Neuronal stem cell (in vitro differentiated cells): ENCODE measurements at regions not wholly inside any gene's neighbourhood (a gene's known extent, or its start where the extent isn't known, plus 50 kb on each side); places are given as distances from the start of the nearest gene placed in this dataset.

Experiments
- DNase-seq: peaks from one replicate; pipeline ENCODE4 v3.0.0-alpha.2; 2013; ENCODE audit warnings: low spot score
- H2AFZ ChIP-seq: one replicate; pipeline ENCODE4 v1.6.1; 2013; ENCODE audit warnings: mild to moderate bottlenecking, low read length, inconsistent platforms
- H2AK5ac ChIP-seq: 2 replicates; pipeline ENCODE4 v1.6.1; 2013; ENCODE audit warnings: low read depth, mild to moderate bottlenecking, inconsistent platforms, low read length, moderate library complexity, mixed read lengths
- H2BK120ac ChIP-seq: 2 replicates; pipeline ENCODE4 v1.6.1; 2013; ENCODE audit warnings: low read depth, mild to moderate bottlenecking, inconsistent platforms, low read length, moderate library complexity, mixed read lengths
- H2BK12ac ChIP-seq: one replicate; pipeline ENCODE4 v1.6.1; 2013; ENCODE audit warnings: low read length, inconsistent platforms
- H2BK15ac ChIP-seq: 2 replicates; pipeline ENCODE4 v1.6.1; 2013; ENCODE audit warnings: mild to moderate bottlenecking, low read length, inconsistent platforms, mixed read lengths
- H2BK5ac ChIP-seq: one replicate; pipeline ENCODE4 v1.6.1; 2013; ENCODE audit warnings: inconsistent platforms, mild to moderate bottlenecking, low read length, moderate library complexity
- H3K14ac ChIP-seq: one replicate; pipeline ENCODE4 v1.6.1; 2013; ENCODE audit warnings: low read length, inconsistent platforms
- H3K18ac ChIP-seq: 2 replicates; pipeline ENCODE4 v1.6.1; 2013; ENCODE audit warnings: low read length, inconsistent platforms
- H3K23ac ChIP-seq: 2 replicates; pipeline ENCODE4 v1.6.1; 2013; ENCODE audit warnings: low read depth, mild to moderate bottlenecking, mixed read lengths, low read length, inconsistent platforms; ENCODE audit not compliant: poor library complexity
- H3K27ac ChIP-seq: replicated peaks from 3 replicates; pipeline ENCODE4 v1.5.1; 2013; ENCODE audit warnings: low read length, inconsistent platforms
- H3K27me3 ChIP-seq, 3 experiments: 2 replicates each; pipeline ENCODE4 v1.6.1; 2013; ENCODE audit warnings: low read length in 3 of 3, mild to moderate bottlenecking in 2 of 3, inconsistent platforms in 1 of 3, low read depth in 1 of 3, mixed read lengths in 1 of 3, moderate library complexity in 1 of 3; ENCODE audit not compliant: control insufficient read depth in 3 of 3, insufficient read depth in 3 of 3
- H3K36me3 ChIP-seq, 2 donors: replicated peaks in 1 of 2; 2 replicates each; pipeline ENCODE4 v1.6.1; 2013; ENCODE audit warnings: low read length in 2 of 2; ENCODE audit not compliant: control insufficient read depth in 2 of 2, insufficient read depth in 2 of 2
- H3K4ac ChIP-seq: 2 replicates; pipeline ENCODE4 v1.6.1; 2013; ENCODE audit warnings: inconsistent platforms, mild to moderate bottlenecking, low read length, moderate library complexity
- H3K4me1 ChIP-seq, 2 donors: 1 replicate in 1 of 2; 2 replicates in 1 of 2; pipeline ENCODE4 v1.6.1; 2013; ENCODE audit warnings: low read length in 2 of 2, low read depth in 1 of 2; ENCODE audit not compliant: control insufficient read depth in 2 of 2, insufficient read depth in 1 of 2
- H3K4me2 ChIP-seq: one replicate; pipeline ENCODE4 v1.6.1; 2013; ENCODE audit warnings: mild to moderate bottlenecking, low read length, inconsistent platforms; ENCODE audit not compliant: insufficient read depth, poor library complexity, severe bottlenecking
- H3K4me3 ChIP-seq, 2 donors: 2 replicates each; pipeline ENCODE4 v1.5.1; 2013; ENCODE audit warnings: low read length in 2 of 2, mild to moderate bottlenecking in 2 of 2, inconsistent platforms in 1 of 2, moderate library complexity in 1 of 2
- H3K79me1 ChIP-seq: one replicate; pipeline ENCODE4 v1.6.1; 2013; ENCODE audit warnings: low read depth, mild to moderate bottlenecking, inconsistent platforms, low read length, moderate library complexity
- H3K9ac ChIP-seq: one replicate; pipeline ENCODE4 v1.6.1; 2013; ENCODE audit warnings: mild to moderate bottlenecking, low read depth, low read length, inconsistent platforms; ENCODE audit not compliant: poor library complexity
- H3K9me3 ChIP-seq, 2 donors: replicated peaks in 1 of 2; 2 replicates each; pipeline versions ENCODE3 to v1.6.1; 2013; ENCODE audit warnings: low read length in 2 of 2, mild to moderate bottlenecking in 2 of 2, inconsistent platforms in 1 of 2, low read depth in 1 of 2, mixed read lengths in 1 of 2, moderate library complexity in 1 of 2; ENCODE audit not compliant: control insufficient read depth in 2 of 2, insufficient read depth in 1 of 2
- H4K8ac ChIP-seq: one replicate; pipeline ENCODE4 v1.6.1; 2013; ENCODE audit warnings: low read depth, mild to moderate bottlenecking, inconsistent platforms, low read length, moderate library complexity
- H4K91ac ChIP-seq: one replicate; pipeline ENCODE4 v1.6.1; 2013; ENCODE audit warnings: low read length, low read depth, mild to moderate bottlenecking, inconsistent platforms; ENCODE audit not compliant: poor library complexity
- WGBS, 2 donors: extraction: QIAGEN DNeasy Blood & Tissue Kit; methylation state at CpG; one replicate each; pipeline ENCODE4 v1.1.7; 2013; ENCODE audit warnings: missing lambda C conversion rate in 2 of 2, mixed read lengths in 1 of 2; ENCODE audit not compliant: insufficient read length in 2 of 2, insufficient replicate concordance in 1 of 2; ENCODE audit errors: extremely low coverage in 2 of 2; 5-methylcytosine and 5-hydroxymethylcytosine counted together

DNA sequence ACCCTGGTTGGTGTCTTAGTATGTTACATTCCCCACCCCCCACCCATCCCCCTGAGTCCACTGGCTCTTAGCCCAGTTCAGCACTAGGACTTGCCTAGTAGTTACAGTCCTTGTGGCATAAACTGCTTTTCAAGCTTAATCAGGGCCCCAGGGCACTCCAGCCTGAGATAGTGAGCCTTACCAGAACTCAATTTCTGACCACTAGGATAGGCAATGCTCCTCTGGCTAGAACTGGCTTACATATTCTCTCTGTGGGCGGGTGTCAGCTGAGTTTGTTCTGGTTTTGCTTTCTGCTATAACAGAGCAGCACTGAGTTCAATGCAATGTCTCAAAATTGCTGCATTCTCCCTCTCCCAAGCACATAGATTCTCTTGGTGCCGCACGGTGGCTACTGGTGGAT is 391.4 kb upstream of the DIPK2B start:
- H4K91ac ChIP-seq, result no peak overlapping the region
- H2BK15ac ChIP-seq, result no peak overlapping the region
- H3K4me2 ChIP-seq, result no peak overlapping the region
- no peaks in the 10 kb centered on the region for H3K36me3 ChIP-seq
- H3K27ac ChIP-seq, result no peak overlapping the region
- H3K79me1 ChIP-seq, result no peaks in the 10 kb centered on the region
- H3K4me1 ChIP-seq, result no peaks in the 10 kb centered on the region
- H2AK5ac ChIP-seq, result no peak overlapping the region
- no peak for DNase-seq
- H3K9me3 ChIP-seq, result no peaks in the 10 kb centered on the region
- no peak overlapping the region for H3K9ac ChIP-seq
- H2BK5ac ChIP-seq, result no peak overlapping the region
- H3K18ac ChIP-seq, result no peak overlapping the region
- no CpG with 5 or more reads among the region's 3 CpGs for WGBS, 2 donors
- no peak overlapping the region for H3K23ac ChIP-seq
- no peak overlapping the region for H3K4me3 ChIP-seq
- H2AFZ ChIP-seq, result no peak overlapping the region
- H3K14ac ChIP-seq, result no peak overlapping the region
- peaks cover 0 to 2% (median 0%) of the 10 kb centered on the region in 3 experiments for H3K27me3 ChIP-seq
- no peak overlapping the region for H3K4ac ChIP-seq
- H2BK12ac ChIP-seq, result no peak overlapping the region
- H2BK120ac ChIP-seq, result no peak overlapping the region
- no peak overlapping the region for H4K8ac ChIP-seq

DNA sequence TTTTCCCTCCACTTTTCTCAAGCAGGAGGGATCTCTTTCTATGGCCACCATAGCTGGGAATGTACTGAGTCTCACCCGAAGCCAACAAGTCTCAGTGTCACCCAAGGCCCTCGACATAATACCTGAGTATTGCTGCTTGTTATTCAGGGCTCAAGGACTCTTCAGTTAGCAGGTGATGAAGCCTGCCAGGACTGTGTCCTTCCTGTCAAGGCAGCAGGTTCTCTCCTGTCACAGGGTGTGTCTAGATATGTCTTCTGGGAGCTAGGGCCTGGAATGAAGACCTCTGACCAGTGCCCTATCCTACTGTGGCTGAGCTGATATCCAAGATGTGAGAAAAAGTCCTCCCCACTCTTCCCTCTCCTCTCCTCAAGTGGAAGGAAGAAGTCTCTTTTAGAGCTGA is 391.0 kb upstream of the DIPK2B start:
- H3K4ac ChIP-seq, result no peak overlapping the region
- H3K18ac ChIP-seq, result no peak overlapping the region
- no peak overlapping the region for H2BK12ac ChIP-seq
- no peak overlapping the region for H4K8ac ChIP-seq
- no peak overlapping the region for H3K27ac ChIP-seq
- H2BK120ac ChIP-seq, result no peak overlapping the region
- no CpG with 5 or more reads among the region's 2 CpGs for WGBS, 2 donors
- H3K14ac ChIP-seq, result no peak overlapping the region
- no peak overlapping the region for H4K91ac ChIP-seq
- H2AK5ac ChIP-seq, result no peak overlapping the region
- no peak overlapping the region for H2AFZ ChIP-seq
- H2BK5ac ChIP-seq, result no peak overlapping the region
- H3K4me3 ChIP-seq, result no peak overlapping the region
- no peak overlapping the region for H3K4me2 ChIP-seq
- peaks cover 0 to 2% (median 0%) of the 10 kb centered on the region in 3 experiments for H3K27me3 ChIP-seq
- DNase-seq, result no peak
- no peak overlapping the region for H3K23ac ChIP-seq
- H3K79me1 ChIP-seq, result no peaks in the 10 kb centered on the region
- no peaks in the 10 kb centered on the region for H3K4me1 ChIP-seq
- no peaks in the 10 kb centered on the region for H3K36me3 ChIP-seq
- no peaks in the 10 kb centered on the region for H3K9me3 ChIP-seq
- H3K9ac ChIP-seq, result no peak overlapping the region
- no peak overlapping the region for H2BK15ac ChIP-seq

GRCh38 chrX:45584717-45585116 is 384.0 kb upstream of the DIPK2B start:
- H2AFZ ChIP-seq, result no peak overlapping the region
- H3K4me1 ChIP-seq, result no peaks in the 10 kb centered on the region
- no peaks in the 10 kb centered on the region for H3K27me3 ChIP-seq
- no peak overlapping the region for H2BK15ac ChIP-seq
- no peaks in the 10 kb centered on the region for H3K79me1 ChIP-seq
- no peak for DNase-seq
- H3K9me3 ChIP-seq, result peaks cover 3% of the 10 kb centered on the region in 2 donors
- no peak overlapping the region for H4K8ac ChIP-seq
- H2BK12ac ChIP-seq, result no peak overlapping the region
- no peak overlapping the region for H2BK5ac ChIP-seq
- H3K4ac ChIP-seq, result no peak overlapping the region
- no peak overlapping the region for H4K91ac ChIP-seq
- H3K23ac ChIP-seq, result no peak overlapping the region
- no peak overlapping the region for H3K4me3 ChIP-seq
- H3K4me2 ChIP-seq, result no peak overlapping the region
- H3K9ac ChIP-seq, result no peak overlapping the region
- no peak overlapping the region for H3K18ac ChIP-seq
- H2BK120ac ChIP-seq, result no peak overlapping the region
- no peaks in the 10 kb centered on the region for H3K36me3 ChIP-seq
- WGBS, 2 donors, result no CpG with 5 or more reads among the region's 2 CpGs
- H3K14ac ChIP-seq, result no peak overlapping the region
- no peak overlapping the region for H2AK5ac ChIP-seq
- H3K27ac ChIP-seq, result no peak overlapping the region

GRCh38 chrX:45577361-45577760 is 376.7 kb upstream of the DIPK2B start:
- Histone ChIP-seq H3K27me3 (peaks cover 0 to 2% (median 0%) of the 10 kb centered on the region in 3 experiments), H2BK15ac (no peak overlapping the region), H3K4me2 (no peak overlapping the region), H2BK120ac (no peak overlapping the region), H2AFZ (no peak overlapping the region), H2BK5ac (no peak overlapping the region), H3K4me3 (no peak overlapping the region), H3K9me3 (peaks cover 3% of the 10 kb centered on the region in 2 donors), H3K4me1 (no peaks in the 10 kb centered on the region), H4K91ac (no peak overlapping the region), H3K4ac (no peak overlapping the region), H3K9ac (no peak overlapping the region), H2BK12ac (no peak overlapping the region), H3K23ac (no peak overlapping the region), H3K27ac (no peak overlapping the region), H3K14ac (no peak overlapping the region), H3K36me3 (no peaks in the 10 kb centered on the region), H3K79me1 (no peaks in the 10 kb centered on the region), H4K8ac (no peak overlapping the region), H2AK5ac (no peak overlapping the region), H3K18ac (no peak overlapping the region)
- DNase-seq, result no peak
- no CpG with 5 or more reads among the region's 1 CpG for WGBS, 2 donors
